ENCODE measurements at regions not wholly inside any gene's neighbourhood (a gene's known extent, or its start where the extent isn't known, plus 50 kb on each side); places are given as distances from the start of the nearest gene placed in this dataset.
"Not testable (repeated sequence)": the region's sequence is repeated elsewhere in the genome, so short reads cannot be mapped to it uniquely, and the experiment has no call there.

GRCh38 chr5:89545626-89546025, 662.6 kb upstream of the MEF2C start:
- DNase-seq (ENCODE audit: low spot score), result no peak

GRCh38 chr5:89545076-89545475, 662.1 kb upstream of the MEF2C start:
- DNase-seq (ENCODE audit: low spot score), result no peak

GRCh38 chr5:89542736-89543135, 659.8 kb upstream of the MEF2C start:
- no peak for DNase-seq (ENCODE audit: low spot score)

- DNase-seq (ENCODE audit: low spot score), result no peak
These were observed 654.8 kb upstream of the MEF2C start for GRCh38 chr5:89537800-89538199.

- no peak for DNase-seq (ENCODE audit: low spot score)
These were observed 653.0 kb upstream of the MEF2C start for GRCh38 chr5:89536020-89536419.

- no peak for DNase-seq (ENCODE audit: low spot score)
These were observed 652.4 kb upstream of the MEF2C start for GRCh38 chr5:89535411-89535810.

GRCh38 chr5:89534331-89534730, 651.3 kb upstream of the MEF2C start:
- peak; percentile 2 for DNase-seq (ENCODE audit: low spot score)

GRCh38 chr5:89524785-89525184, 641.8 kb upstream of the MEF2C start:
- no peak for DNase-seq (ENCODE audit: low spot score)

- not testable (repeated sequence) for DNase-seq (ENCODE audit: low spot score)
These were observed 640.9 kb upstream of the MEF2C start for GRCh38 chr5:89523867-89524266.

GRCh38 chr5:89520771-89521170, 637.8 kb upstream of the MEF2C start:
- no peak for DNase-seq (ENCODE audit: low spot score)

- no peak for DNase-seq (ENCODE audit: low spot score)
These were observed 630.5 kb upstream of the MEF2C start for GRCh38 chr5:89513299-89514044.

- DNase-seq (ENCODE audit: low spot score), result no peak
These were observed 621.1 kb upstream of the MEF2C start for GRCh38 chr5:89504051-89504450.

- no peak for DNase-seq (ENCODE audit: low spot score)
These were observed 616.8 kb upstream of the MEF2C start for GRCh38 chr5:89499787-89500186.

GRCh38 chr5:89498699-89499098, 615.7 kb upstream of the MEF2C start:
- no peak for DNase-seq (ENCODE audit: low spot score)

- DNase-seq (ENCODE audit: low spot score), result no peak
These were observed 610.4 kb upstream of the MEF2C start for GRCh38 chr5:89493414-89493813.

GRCh38 chr5:89484962-89485361, 602.0 kb upstream of the MEF2C start:
- DNase-seq (ENCODE audit: low spot score), result no peak

GRCh38 chr5:89480406-89481007, 597.5 kb upstream of the MEF2C start:
- DNase-seq (ENCODE audit: low spot score), result no peak

GRCh38 chr5:89478851-89479250, 595.9 kb upstream of the MEF2C start:
- DNase-seq (ENCODE audit: low spot score), result no peak

GRCh38 chr5:89473196-89473595, 590.2 kb upstream of the MEF2C start:
- peak; percentile 35 for DNase-seq (ENCODE audit: low spot score)

- DNase-seq (ENCODE audit: low spot score), result no peak
These were observed 588.6 kb upstream of the MEF2C start for GRCh38 chr5:89471541-89471940.

GRCh38 chr5:89471115-89471514, 588.1 kb upstream of the MEF2C start:
- DNase-seq (ENCODE audit: low spot score), result no peak

GRCh38 chr5:89470658-89471057, 587.7 kb upstream of the MEF2C start:
- no peak for DNase-seq (ENCODE audit: low spot score)

- DNase-seq (ENCODE audit: low spot score), result no peak
These were observed 575.3 kb upstream of the MEF2C start for GRCh38 chr5:89458332-89458656.
